Stimulated activated CD8-positive, alpha-beta memory T cell treated with anti-CD3 and anti-CD28 coated beads, Interleukin-12 subunit alpha, Interleukin-12 subunit beta, amount 100 ng/mL, for 4 hours (primary cell): ENCODE measurements at regions not wholly inside any gene's neighbourhood (a gene's known extent, or its start where the extent isn't known, plus 50 kb on each side); places are given as distances from the start of the nearest gene placed in this dataset.
"Not testable (repeated sequence)": the region's sequence is repeated elsewhere in the genome, so short reads cannot be mapped to it uniquely, and the experiment has no call there.

Experiments
- DNase-seq: peaks from one replicate; pipeline ENCODE4 v3.0.0-alpha.2; 2020; ENCODE audit warnings: low read depth

- no peak for DNase-seq
Measured at GRCh38 chr4:129254126-129254525, 158.2 kb downstream of the C4orf33 start.

DNA sequence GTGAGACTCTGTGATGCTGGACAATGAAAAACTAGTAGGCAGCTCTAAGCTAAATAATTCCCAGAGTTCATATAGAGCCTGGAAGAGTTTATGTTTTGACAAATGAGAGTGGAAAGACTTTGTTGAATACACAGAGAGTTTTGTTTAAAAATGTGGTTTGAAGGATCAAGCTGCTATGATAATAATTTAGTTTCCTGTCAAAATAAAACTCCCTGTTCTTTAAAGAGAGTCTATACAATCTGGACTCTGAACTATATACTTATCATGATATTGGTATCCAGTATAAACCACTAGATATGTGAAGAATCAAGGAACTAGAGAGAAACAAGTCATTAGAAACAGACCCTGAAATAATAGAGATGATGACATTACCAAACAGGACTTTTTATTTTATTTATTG lies 158.6 kb downstream of the C4orf33 start:
- no peak for DNase-seq

DNA sequence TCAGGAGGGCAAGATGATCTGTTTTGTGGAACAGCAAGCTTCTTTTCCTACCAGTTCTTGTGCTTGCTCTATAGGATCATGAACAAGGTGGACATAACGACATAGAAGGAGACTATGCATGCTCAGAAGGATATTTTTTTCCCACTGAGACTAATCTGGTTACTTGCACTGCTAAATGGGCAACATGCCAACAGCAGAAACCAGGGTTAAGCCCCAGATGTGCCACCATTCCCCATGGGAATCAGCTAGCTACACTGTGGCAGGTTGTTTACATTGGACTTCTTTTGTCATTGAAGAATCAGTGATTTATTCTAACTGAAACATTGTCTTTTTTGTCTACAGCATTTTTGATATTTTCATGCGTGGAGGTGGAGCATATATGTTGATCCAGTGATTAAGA lies 165.6 kb downstream of the C4orf33 start:
- no peak for DNase-seq

- no peak for DNase-seq
Measured at GRCh38 chr4:129264008-129264657, 168.2 kb downstream of the C4orf33 start.

DNA sequence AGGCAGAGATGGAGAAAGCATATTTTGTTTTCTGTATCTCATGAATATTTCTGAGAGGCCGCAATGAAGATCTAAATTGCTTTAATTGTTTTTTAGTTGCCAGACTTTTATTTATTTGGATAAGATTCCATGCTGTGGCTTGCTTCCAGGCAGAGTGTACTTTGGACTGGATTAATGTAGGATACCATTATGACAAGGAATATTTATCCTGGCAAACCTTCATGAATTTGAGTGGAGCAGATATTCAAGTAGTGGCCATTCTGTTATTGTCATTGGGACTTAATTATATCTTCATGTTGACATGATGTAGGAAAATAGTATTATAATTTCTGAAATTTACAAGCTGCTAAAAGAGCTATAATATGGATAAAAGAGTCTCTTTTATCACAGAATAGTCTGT lies 182.9 kb downstream of the C4orf33 start:
- no peak for DNase-seq

DNA sequence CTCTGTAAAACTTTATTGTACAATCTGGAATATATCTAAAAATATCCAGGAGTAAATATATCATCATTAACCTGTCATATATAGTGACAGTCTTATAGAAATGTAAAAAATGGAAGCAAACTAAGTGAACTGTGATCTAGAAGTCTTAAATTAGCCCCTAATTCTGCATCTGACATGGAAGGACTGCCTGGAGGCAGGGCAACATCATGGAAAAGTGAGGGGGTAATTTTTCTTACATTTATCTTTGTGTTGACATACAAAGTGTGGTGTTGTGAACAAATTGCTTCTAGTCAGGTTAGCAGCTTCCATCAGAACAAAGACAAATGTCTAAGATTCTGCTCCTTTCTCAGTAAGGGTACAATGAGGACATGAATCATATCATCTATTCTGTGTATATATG lies 186.3 kb downstream of the C4orf33 start:
- DNase-seq, result no peak

- not testable (repeated sequence) for DNase-seq
Measured at GRCh38 chr4:129292194-129292593, 196.2 kb downstream of the C4orf33 start.

- DNase-seq, result no peak
Measured at GRCh38 chr4:129314781-129315180, 218.8 kb downstream of the C4orf33 start.

DNA sequence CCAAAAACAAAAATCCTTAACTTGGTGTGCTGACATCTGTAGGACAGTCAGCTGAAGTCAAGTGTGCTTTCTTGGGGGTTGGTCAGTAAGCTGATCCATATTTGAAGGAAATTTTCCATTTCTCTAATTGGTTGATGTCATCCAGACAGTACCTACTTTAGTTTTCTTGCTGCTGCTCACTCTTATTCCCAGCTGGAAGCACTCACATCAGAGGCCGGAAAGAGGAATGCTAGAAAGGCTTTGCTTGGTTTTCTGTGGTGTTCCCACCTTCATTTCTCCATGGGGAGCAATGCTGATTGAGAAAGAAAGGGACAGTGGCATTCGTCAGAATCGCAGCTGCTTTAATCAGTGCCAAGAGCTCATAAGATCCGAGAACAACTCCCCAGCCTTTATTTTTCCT lies 227.0 kb downstream of the C4orf33 start:
- no peak for DNase-seq

GRCh38 chr4:129323658-129324057 lies 227.7 kb downstream of the C4orf33 start:
- no peak for DNase-seq

- no peak for DNase-seq
Measured at GRCh38 chr4:129326571-129327460, 230.9 kb downstream of the C4orf33 start.

DNA sequence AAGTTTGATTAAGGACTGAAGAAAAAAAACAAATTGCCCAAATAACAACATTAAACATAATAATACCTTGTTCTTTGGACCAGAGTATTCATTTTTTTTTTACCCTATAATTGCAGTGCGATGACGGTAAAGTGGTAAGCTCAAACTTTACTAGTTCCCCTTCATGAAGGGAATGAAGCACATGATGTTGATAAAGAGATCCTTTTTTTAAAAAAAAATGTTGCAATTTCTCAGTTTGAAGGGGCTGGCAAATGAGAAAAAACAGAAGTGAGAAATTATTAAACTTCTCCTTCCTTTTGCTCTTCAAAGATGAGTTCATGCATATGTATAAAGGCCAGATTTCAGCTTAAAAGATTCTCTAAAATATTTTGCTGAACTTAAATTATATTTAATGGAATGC lies 231.7 kb downstream of the C4orf33 start:
- DNase-seq, result no peak

- no peak for DNase-seq
Measured at GRCh38 chr4:129328162-129328561, 232.2 kb downstream of the C4orf33 start.

GRCh38 chr4:129334136-129334535 lies 238.2 kb downstream of the C4orf33 start:
- no peak for DNase-seq

- DNase-seq, result no peak
Measured at GRCh38 chr4:129335276-129335675, 239.3 kb downstream of the C4orf33 start.

DNA sequence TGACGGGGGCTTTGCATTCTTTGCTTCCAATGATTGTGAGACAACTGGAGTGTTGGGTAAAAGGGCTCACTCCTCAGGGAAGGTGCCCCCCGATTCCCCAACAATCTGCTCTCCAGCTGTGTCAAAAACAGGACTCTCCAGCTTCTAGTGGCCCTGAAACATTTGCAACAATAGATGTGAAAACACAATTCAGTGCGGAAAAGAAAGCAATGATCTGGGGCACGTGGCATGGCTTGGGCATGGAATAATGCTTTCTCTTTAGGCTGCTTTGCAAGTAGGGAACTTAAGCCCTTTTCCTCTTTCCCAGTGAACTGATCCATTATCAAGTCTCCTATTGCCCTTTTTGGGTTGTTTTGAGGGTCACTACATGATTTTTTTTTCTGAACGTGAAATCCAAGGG lies 239.9 kb downstream of the C4orf33 start:
- no peak for DNase-seq

- no peak for DNase-seq
Measured at GRCh38 chr4:129336457-129337227, 240.7 kb downstream of the C4orf33 start.

DNA sequence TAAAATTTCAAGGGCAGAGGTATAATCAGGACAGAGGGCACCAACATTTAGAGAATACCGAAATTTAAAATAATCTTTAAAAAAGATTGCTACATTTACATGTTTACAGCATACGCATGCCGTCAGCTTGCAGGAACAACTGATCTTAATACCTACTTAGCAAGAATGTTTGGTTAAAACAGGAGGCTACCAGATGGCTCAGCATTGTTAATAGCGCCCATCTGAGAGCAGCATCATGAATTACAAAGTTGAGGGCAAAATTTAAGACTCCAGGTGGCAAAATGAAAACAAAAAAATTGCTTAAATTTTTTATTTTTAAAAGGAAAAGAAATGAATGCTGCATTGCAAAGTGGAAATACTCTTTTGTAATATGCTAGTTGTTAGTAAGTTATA lies 241.3 kb downstream of the C4orf33 start:
- DNase-seq, result no peak

DNA sequence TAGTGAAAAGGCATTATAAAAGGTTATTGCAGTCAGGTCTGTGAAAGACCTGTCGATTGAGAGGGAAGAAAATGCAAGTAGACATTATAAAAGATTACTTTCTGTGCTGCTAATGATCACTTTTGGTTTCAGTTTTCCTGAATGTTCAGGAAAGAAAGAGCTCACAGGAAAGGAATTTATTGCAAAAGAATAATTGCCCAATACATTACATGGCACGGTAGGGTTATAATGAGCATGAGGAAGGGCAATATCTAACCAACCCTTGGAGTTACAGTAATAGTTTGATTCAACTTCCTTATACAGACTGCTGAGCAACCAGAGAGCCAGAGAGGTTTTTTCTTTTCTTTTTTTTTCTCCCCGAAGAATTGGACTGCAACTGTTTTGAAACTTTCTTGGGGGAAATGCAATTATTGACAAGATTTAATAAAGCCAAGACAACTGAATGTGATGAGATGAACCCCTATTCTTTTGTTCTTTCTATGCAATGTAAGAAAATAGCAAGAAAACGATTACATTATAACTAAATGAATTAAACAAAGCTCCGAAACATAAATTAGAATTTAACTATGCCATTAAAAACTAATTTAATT lies 247.0 kb downstream of the C4orf33 start:
- DNase-seq, result no peak

DNA sequence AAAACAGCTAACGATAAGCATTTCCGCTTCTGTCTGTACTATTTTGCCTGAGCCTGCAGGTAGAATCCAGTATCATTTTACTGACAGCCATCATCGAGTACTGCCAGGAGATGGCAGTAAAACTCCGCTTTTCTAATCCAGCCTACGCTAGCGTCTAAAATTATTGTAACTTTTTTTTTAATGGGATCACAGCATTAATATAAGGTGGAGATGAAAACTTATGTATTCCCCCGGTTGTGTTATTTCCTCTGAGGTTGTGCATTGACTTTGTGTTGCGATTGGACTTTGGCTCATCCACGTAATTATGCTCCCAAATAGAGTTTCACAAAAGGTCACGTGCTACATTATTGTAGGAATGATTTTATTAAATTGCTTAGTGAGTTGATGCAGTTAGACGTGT lies 248.1 kb downstream of the C4orf33 start:
- DNase-seq, result no peak

DNA sequence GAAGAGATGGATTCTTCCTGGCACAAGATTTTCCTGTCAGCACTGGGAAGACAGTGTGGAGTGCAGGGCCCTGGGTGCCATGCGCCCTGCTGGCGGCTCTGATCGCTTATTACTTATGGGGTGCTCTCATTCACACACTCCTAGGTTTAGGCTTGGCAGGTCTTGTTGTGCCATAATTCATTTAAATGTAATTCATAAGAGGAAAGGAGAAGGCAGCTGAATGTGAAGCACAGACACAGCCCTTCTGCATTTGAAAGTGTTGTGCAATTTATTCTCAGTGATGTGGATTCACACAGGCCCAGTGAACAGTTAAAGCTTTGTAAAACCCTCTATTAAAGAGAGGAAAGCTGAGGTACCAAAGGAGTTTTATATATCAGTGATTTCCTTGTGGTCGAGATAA lies 249.7 kb downstream of the C4orf33 start:
- DNase-seq, result no peak

DNA sequence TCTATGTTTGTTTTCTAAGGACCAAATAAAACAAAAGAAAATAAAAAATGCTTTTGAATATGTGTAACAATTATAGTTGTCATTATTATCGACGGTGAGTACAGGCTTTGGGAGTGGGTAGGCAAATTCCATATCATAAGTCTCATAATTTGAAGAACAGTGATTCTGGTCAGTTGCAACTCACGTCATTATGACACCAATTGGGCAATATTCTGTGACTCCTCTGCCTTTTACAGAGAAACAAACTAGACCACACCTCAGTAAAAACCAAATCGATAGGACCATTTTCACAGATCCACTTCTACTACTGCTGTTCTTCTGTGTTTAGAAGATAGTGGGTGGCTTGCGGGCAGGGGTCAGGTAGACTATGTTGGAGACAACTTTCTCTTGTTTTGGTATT lies 250.1 kb downstream of the C4orf33 start:
- DNase-seq, result no peak
